ENCODE measurements at regions not wholly inside any gene's neighbourhood (a gene's known extent, or its start where the extent isn't known, plus 50 kb on each side); places are given as distances from the start of the nearest gene placed in this dataset.

DNA sequence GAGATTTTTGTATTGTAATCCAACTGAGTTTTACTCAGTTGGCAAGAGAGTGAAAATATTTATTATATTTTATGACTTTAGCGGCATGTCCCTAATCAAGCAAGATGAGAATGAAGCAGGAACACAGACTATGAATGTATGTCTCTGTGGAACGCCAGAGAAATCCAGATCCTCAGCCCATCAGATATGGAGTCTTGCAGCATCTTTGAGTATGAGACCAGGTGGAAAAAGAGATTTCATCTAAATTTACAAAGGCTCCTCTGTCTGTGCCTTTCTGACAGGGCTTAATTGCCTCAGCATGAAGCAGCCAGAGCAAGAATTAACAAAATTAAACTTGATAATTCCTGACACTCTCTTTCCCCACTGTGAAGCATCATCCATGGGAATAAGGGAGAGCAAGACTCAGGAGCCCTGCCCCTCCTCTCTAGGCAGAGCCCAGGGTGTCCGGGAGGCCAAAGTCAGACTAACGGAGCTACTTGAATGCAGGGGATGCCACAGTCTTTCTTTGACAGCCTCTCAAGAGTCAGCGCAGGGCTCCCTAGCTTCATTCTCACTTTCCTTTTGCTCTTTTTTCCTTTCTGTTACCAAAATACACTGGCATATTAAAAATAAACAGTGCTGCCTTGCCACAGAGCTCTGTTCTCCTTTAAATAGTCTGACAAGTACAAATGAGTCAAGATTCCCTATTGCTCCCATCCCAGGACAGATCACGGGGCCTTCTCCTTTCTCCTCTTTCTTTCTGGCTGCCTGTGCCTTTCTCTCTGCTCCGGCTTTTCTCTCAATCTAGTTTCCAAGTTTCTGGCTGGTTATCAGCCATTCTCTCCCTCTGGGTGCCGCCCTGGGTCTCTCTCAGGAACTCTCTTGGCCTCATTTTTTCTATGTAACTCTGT, 132.2 kb upstream of the INHBA start:
- DNase-seq (ENCODE audit: low read depth in 2 of 2, low spot score in 1 of 2): no peak

DNA sequence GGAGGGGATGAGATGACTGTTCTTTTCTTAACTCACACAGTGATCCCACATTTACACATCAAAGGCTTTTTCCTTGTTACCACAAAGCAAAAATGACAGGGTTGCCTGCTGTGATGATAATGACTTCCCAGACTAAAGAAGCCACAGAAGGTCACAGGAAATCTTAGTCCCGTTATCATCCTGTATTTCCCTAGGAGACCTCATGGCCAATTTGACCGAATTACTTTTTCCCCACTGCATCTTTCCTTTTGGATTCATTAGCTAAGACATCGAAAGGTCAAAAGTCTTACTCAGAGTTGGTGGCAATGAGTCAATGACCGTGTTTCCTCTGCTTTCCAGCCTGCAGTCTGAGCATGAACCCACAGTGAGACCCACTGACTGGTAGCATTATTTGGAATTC, 130.1 kb upstream of the INHBA start:
- DNase-seq (ENCODE audit: low read depth in 2 of 2, low spot score in 1 of 2): no peak

DNA sequence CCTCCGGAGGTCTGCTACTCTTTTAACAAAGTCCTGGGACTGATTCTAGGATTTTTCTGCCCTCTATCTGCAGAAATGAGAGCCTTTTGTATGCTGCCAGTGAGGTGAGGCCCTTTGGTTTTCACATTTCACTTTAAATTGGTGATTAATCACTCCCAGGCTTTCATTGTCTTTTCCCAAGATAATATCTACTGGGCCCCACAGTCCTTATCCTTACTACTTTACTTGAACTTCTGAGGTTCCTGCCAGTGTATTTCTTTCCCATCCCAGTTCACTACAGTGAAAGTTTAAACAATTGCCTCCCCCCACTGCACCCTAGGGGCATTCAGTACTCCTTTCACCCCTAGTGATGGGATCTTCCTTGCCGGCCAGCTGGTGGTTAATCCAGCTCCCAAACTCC, 127.4 kb upstream of the INHBA start:
- no peak for DNase-seq (ENCODE audit: low read depth in 2 of 2, low spot score in 1 of 2)

DNA sequence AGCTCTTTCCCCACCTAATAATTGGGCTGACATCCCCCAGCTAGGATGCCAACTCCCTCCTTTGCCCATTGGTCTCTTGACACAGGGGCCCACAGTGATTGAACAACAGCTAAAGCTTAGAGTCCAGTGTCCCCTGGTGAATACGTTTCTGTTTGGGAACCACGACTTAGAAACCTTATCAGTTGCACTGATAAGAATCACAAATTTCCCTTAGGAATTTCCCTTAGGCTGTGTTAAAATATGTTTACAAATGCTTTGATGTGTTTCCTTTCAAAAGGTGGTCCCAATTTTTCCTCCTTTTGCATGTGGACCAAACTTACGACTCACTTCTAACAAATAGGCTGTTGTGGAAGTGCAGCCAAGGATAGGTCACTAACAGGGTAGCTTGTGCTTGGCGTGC, 126.0 kb upstream of the INHBA start:
- DNase-seq (ENCODE audit: low read depth in 2 of 2, low spot score in 1 of 2): no peak

DNA sequence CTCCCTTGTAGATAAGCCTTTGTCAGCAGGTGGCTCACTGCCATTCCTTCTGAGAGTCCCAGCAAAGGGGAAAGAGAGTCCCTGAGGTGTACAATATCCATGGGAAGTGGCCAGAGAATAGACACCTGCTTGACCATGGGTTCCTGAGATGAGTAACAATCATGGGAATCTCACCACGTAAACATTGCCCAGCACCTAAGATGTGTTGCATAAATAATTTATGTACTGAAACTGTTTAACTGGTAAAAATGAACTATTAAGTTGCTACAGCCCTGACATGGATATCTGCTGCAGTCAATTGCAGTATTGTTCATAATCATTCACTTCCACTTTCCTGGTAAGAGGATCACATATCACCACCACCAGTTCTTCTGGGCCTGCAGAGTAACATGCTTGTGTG, 123.8 kb upstream of the INHBA start:
- DNase-seq (ENCODE audit: low read depth in 2 of 2, low spot score in 1 of 2): no peak

DNA sequence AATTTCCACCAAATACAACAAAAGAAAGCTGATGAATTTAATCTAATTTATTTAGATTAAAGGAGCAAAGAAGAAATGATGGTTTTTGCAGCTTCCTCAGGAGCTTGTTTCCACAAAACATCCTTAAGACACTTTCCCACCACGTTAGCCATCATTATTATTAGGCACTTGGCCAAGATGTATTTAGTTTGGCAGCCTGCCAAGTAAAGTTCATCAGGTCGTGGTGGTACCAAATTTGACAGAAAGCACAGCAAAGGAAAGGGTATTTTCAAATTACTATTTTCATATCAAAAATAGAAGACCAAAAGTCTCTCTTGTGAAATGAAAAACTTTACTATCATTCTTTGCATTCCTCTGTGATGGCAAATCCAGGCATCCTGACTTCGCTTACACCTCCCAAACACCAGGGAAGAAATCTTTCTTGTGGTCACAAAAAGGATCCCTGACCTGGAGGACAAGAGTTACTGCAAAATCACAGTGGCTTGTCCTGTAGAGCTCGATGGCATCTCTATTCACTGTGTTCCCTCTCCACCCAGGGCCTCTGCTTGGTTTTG, 123.1 kb upstream of the INHBA start:
- DNase-seq (ENCODE audit: low read depth in 2 of 2, low spot score in 1 of 2): no peak

DNA sequence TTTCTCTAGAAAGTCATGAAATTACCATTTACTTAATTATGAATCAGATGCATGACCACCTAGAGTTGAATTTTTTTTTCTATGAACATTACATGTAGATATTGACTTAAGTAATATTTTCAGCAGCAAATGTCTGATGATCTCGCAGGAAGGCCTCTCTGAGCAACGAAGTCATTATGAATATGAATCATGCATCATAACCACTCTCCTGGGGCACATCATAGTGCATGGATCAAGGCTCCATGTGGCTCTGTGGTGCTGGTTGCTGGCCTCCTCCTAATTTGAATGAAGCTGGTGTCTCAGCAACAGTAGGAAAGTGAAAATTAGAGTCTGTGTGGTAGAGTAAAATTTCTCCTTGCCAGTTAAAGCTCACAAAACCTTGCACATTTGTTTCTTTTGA, 121.4 kb upstream of the INHBA start:
- DNase-seq (ENCODE audit: low read depth in 2 of 2, low spot score in 1 of 2): no peak

DNA sequence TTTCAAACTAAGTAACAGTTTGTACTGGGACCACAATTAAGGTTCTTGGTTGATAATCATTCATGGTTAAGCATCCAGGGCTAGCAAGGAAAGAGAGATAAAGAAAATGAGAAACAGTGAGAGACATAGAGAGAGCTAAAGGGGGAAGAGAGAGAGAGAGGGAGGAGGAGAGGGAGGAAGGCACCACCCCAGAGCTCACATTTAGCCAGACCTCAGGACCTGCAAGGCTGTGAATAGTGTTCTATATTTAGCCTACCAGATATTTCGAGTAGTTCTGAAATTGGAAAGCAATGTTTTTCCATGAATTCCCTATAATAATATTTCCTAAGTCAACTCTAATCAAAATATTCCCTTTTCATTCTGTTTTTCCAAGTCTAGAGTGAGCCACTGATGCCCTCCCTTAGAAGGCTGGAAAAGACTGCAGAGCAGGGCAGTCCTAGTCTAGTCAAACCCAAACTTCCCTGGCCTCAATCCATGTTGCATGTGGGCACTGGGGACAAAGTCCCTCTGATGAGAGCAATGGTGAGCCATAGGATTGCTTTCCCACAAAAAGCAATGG, 119.4 kb upstream of the INHBA start:
- no peak for DNase-seq (ENCODE audit: low read depth in 2 of 2, low spot score in 1 of 2)

DNA sequence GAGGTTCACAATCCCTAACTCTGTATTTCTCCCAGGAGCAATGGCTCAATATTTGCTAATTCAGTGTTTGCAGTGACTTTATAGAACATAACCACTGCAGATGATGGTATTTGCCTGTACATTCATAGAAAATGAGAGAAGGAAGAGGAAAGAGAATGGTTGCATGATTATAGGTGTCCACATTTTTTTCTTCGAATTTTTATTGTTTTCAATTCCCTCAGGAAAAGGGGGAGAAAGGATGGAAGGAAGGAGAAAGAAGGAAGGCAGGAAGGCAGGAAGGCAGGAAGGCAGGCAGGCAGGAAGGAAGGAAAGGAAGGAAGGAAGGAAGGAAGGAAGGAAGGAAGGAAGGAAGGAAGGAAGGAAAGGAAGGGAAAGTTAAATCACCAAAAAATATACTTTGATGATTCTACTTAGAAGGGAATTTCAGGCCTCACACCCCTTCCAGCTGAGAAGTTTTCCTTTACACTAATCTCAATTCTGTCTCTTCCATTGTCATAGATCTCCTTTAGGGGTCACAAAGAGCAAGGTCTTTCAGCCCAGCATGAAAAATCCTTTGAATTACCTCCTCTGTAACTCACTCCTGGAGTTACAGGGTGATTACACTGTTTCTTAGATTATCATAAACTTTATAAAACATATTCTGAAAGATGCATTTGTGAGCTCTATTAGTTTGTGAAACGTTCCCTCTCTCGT, 118.8 kb upstream of the INHBA start:
- DNase-seq (ENCODE audit: low read depth in 2 of 2, low spot score in 1 of 2): no peak

DNA sequence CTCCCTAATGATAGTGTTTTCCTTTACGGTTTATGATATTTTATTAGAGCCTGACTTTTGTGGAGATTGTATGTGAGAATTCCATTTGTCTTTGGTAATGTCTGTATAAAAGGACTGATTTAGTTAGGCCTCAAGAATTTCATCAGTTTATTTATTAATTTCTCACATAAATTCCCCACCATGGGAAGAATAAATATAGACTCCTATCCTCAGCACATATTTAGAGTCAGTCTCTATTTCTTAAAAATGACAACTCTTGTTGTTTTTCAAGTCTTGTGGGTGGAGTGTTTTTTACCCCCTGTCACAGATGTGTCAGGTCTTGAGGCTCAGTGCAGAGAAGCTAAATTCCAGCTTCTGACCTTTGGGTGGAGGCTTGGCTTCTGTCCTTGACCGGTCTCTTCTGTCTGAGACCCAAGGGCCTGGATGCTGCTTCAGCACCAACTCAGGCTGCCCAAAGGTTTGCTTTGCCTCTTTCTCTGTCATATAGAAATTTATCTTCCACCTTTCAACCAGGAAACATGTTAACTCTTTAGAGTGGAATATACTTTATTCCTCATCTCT, 117.3 kb upstream of the INHBA start:
- no peak for DNase-seq (ENCODE audit: low read depth in 2 of 2, low spot score in 1 of 2)

DNA sequence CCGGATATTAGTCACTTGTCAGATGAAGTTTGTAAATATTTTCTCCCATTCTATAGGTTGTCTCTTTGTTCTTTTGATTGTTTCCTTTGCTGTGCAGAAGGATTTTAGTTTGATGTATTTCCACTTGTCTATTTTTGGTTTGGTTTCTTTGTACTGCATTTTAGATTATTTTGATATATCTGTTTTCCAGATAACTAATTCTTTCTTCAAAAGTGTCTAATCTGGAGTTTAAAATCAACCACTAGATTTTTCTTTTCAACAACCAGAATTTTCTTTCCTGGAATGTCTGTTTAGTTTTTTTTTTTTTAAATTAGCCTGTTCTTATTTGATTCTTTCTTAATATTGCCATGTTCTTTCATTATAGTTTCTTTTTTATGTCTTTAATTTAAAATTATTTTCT, 116.8 kb upstream of the INHBA start:
- no peak for DNase-seq (ENCODE audit: low read depth in 2 of 2, low spot score in 1 of 2)

DNA sequence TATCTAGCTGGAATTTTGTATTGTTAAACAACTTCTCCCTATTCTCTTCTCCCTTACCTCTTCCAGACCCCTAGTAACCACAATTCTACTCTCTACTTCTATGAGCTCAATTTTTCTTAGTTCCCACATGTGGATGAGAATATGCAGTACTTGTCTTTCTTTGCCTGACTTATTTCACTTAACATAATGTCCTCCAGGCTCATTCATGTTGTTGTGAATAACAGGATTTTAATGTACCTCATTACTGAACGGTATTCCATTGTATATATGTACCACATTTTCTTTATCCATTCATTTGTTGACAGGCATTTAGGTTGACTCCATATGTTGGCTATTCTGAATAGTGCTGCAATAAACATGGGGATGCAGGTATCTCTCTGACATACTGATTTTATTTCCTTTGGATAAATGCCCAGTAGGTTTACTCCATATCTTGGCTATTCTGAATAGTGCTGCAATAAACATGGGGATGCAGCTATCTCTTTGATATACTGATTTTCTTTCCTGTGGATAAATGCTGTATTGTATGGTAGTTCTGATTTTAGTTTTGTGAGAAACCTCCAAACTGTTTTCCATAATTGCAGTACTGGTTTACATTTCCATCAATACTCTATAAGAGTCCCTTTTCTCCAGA, 116.0 kb upstream of the INHBA start:
- DNase-seq (ENCODE audit: low read depth in 2 of 2, low spot score in 1 of 2): no peak

DNA sequence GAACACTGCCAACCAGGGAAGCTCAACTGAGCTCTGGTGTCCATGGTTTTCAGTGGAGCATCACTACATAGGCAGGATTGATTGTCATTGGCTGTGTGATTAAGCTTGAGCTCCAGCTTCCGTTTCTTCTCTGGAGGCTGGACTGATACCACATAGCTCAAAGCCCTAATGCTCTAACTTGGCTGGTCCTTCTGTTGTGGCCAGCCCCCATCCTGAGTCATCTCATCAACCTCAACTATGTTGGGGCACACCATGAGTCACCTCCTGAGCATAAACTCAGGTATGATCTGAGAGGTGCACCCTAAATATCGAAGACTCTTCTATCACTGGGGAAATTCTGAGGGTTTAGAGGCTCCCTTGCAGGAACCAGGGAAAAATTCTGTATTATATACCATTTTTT, 114.5 kb upstream of the INHBA start:
- no peak for DNase-seq (ENCODE audit: low read depth in 2 of 2, low spot score in 1 of 2)

DNA sequence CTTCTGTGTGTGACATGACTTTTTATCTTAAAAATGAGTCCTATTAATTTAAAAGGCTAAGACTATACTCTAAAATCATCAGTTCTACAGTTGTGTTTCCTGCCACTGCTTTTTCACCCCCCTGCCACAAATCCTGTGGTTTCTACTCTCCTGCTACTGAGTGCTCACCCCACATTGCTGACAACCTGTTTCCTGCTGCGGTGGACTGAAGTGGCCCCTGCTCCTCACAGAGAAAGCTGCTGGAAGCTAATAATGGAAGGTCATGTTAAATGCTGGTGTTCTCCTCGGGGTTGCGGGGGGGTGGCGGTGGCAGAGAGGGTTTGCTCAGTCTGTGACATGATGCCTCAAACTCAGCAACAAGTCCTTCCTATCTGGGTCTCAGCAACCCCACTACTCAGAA, 113.2 kb upstream of the INHBA start:
- DNase-seq (ENCODE audit: low read depth in 2 of 2, low spot score in 1 of 2): no peak

DNA sequence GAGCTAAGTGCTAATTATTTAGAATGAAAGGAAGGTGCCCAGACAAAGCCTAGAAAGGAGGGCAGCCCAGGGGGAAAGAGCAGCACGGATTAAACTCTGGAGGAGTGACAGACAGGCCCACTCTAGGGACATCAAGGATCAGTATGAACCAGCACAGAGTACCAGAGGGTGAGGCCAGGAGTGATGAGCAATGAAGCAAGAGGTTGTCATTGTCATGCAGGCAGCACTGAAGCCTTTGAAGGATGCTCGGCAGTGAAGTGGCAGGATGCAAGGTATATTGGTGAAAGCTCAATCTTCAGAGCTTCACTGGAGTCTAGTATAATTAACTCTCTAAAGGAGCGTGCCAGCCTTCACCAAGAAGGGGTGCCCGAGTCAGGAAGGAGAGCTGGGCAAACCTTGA, 112.0 kb upstream of the INHBA start:
- no peak for DNase-seq (ENCODE audit: low read depth in 2 of 2, low spot score in 1 of 2)

DNA sequence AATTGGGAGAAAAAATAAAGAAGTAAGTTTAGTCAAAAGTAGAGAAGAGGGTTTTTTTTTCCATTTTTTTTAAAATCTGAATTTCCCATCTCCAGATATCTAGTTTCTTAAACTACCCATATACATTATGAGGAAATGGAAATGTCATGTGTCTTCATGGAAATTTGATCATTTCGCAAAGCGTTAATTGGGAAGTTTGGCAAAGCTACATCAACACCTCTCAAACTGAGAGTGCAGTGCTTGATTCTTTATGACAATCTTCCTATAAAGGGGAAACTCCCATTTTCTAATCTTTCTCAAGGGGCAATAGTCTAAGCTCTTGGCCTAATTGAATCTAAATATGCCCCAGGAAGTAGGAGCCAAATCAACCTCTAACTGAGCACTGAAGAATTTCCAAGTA, 110.4 kb upstream of the INHBA start:
- no peak for DNase-seq (ENCODE audit: low read depth in 2 of 2, low spot score in 1 of 2)

DNA sequence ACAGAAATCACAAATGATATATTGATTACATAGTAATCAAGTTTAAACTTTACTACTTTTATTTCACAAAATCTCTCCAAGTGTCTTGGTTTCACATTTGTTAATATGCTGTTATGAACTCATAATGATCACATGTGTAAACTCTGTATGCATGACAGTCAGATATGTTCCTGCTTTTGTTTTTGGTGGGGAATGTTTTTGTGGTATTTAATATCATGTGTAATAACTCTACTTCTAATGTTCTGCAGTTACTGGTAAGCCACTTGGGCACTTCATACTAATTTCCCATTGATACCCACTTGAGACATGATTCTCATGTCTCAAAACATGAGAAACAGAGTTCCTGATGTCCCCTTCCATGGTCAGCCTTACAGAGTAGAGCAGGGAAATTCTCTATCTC, 109.1 kb upstream of the INHBA start:
- DNase-seq (ENCODE audit: low read depth in 2 of 2, low spot score in 1 of 2): no peak

DNA sequence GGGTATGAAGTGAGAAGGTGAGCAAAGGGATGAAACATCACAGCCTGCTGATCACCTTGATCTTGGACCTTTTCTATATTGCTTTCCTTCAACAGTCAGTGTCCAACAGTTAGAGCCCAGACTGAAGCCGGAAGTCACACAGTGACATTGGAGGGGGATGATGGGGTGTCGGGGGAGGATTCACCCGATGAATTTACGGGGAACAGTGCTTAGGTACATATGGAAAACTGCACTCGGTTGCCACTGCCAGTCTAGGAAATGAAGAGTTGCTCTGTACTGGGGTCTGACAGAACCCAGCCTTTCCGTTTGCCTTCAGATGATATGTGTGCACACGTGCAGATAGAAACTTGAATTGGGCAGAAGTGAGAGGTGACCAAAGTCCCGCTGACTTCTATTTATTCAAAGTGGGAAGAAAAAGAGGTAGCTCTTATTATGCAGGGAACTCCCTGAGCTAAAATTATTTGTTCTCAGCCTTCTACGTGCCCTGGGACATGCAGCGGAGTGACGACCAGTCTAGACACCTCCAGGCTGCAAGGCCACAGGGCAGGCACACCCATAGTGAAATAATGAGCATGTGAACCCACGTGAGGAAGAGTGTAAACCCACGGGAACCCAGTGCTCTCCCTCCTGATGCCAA, 107.2 kb upstream of the INHBA start:
- no peak for DNase-seq (ENCODE audit: low read depth in 2 of 2, low spot score in 1 of 2)

DNA sequence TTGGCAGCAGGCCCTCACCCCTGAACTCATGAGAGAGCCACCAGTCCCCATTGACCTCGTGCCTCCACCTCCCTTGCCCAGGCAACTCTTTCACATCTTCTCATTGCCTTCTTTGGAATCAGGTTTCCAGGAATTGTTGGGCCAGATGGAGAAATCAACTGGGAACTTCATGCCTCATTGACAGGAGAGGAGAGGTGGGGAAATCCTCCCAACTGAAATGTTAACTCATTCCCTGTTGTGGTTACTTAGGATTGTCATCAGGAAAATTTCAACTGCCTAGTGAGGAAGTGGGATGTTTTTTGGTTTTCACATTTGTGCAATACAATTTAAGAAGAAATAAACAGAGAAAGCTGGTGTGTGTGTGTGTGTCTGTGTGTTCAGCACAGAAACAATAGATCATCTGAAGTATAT, 106.6 kb upstream of the INHBA start:
- DNase-seq (ENCODE audit: low read depth in 2 of 2, low spot score in 1 of 2): no peak

DNA sequence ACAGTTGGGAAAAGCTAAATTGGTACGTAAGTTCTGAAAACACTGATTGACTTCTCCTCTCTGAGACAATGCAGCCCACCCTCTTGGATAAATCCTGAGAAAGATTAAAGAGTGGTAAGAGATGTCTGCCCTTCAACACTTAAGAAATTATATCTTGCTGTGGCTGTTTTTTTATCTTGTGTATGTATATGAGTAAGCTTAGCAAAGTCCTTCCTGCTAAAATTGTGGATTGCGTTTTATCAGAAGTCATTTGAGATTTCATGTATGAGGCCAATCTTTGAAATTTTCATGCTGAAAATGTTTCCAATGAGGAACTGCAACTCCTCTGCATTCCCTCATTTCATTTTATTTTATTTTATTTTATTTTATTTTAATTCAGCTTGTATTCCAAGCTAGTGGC, 106.2 kb upstream of the INHBA start:
- no peak for DNase-seq (ENCODE audit: low read depth in 2 of 2, low spot score in 1 of 2)

DNA sequence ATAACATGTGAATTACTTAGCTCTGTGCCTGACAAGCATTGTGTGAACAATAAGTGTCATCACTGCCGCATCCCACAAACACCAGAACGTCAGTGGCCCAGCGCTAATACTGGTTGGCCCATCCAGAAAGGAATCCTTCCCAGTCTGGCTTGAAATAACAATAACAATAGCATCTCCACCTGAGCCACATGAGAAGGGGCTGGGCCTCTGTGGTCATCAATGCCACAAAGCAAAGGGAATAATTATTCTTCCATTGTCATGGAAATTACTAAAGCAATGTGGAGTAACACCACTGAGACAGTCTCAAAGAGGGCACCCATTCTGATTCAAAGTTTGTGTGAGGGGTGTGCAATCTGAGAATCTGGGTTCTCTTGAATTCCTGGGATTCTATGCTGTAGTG, 105.7 kb upstream of the INHBA start:
- DNase-seq (ENCODE audit: low read depth in 2 of 2, low spot score in 1 of 2): no peak

Measured in stimulated activated CD8-positive, alpha-beta memory T cell treated with anti-CD3 and anti-CD28 coated beads, Interleukin-4, amount 100 ng/mL, for 1 hour (primary cell).